K562 (cell line): ENCODE measurements at regions not wholly inside any gene's neighbourhood (a gene's known extent, or its start where the extent isn't known, plus 50 kb on each side); places are given as distances from the start of the nearest gene placed in this dataset.

Source experiments
- ARNT ChIP-seq, 2 experiments: fragments of 450-650 bp; IDR thresholded peaks; 2 replicates each; pipeline ENCODE4 v1.6.1; 2016; ENCODE audit warnings: mild to moderate bottlenecking in 1 of 2
- CEBPB ChIP-seq: fragments of 450-650 bp; IDR thresholded peaks from 2 replicates; pipeline ENCODE4 v1.6.1; 2016; ENCODE audit warnings: missing genetic modification characterization, missing compliant biosample characterization
- E2F4 ChIP-seq: sonication (generic); formaldehyde crosslinking; IDR thresholded peaks from 2 replicates; pipeline ENCODE4 v1.8.0; 2022; ENCODE audit warnings: mild to moderate bottlenecking, low read depth, missing genetic modification reagents
- IFI16 ChIP-seq: fragments of 250-450 bp; sonication (Bioruptor Pico); IDR thresholded peaks from 2 replicates; pipeline ENCODE4 v2.1.2; 2022; ENCODE audit warnings: mild to moderate bottlenecking, inconsistent platforms
- MBD2 ChIP-seq: sonication (generic); IDR thresholded peaks from 2 replicates; pipeline ENCODE4 v1.6.1; 2016; ENCODE audit warnings: low read depth, borderline replicate concordance
- NCOA1 ChIP-seq: fragments of 450-650 bp; IDR thresholded peaks from 2 replicates; pipeline ENCODE4 v1.6.1; 2016; ENCODE audit warnings: low read depth
- TCF15 ChIP-seq: fragments of 250-450 bp; sonication (Bioruptor Pico); IDR thresholded peaks from 2 replicates; pipeline ENCODE4 v1.8.0; 2022; ENCODE audit warnings: moderate library complexity, mild to moderate bottlenecking, inconsistent platforms
- ZBTB40 ChIP-seq, 2 experiments: fragments of 450-650 bp in 1 of 2; sonication (generic) in 1 of 2; formaldehyde crosslinking in 1 of 2; IDR thresholded peaks; 2 replicates each; pipeline versions ENCODE4 v1.7.1 to v1.9.0; 2016 to 2022; ENCODE audit warnings: inconsistent platforms in 1 of 2, mild to moderate bottlenecking in 1 of 2, missing genetic modification reagents in 1 of 2
- ZNF354B ChIP-seq: fragments of 250-450 bp; sonication (Bioruptor Pico); IDR thresholded peaks from 2 replicates; pipeline ENCODE4 v1.4.0; 2020
- ZNF408 ChIP-seq: fragments of 250-450 bp; sonication (Bioruptor Pico); IDR thresholded peaks from 2 replicates; pipeline ENCODE4 v1.4.0; 2020; ENCODE audit warnings: low read depth, mild to moderate bottlenecking, moderate library complexity
- ZNF445 ChIP-seq: fragments of 250-450 bp; sonication (Bioruptor Pico); IDR thresholded peaks from 2 replicates; pipeline ENCODE4 v1.4.0; 2020; ENCODE audit warnings: low read depth, mild to moderate bottlenecking, moderate library complexity

DNA sequence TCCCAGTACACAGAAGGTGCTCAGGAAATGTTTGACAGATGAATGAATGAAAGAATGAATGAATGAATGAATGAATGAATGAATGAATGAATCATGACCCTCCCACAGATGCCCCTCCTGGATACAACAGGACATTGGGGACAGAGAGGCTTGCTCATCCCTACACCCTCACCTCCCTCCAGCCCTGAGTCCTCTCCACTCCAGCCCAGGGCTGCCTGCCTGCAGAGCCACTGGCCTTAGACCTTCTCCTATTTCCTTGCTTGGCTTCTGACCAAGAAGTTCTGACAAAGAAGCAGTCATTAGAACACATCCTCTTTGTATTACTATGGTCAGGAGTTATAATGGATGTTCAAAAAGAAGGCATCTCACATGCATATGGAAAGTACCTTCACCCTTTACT, 240.7 kb upstream of the DAPK1 start (continued):
- TF ChIP-seq E2F4 (CRISPR knock-in tag), result no peak
- no peak for TF ChIP-seq MBD2
- TF ChIP-seq TCF15 (CRISPR knock-in tag), result no peak
- TF ChIP-seq ZNF445 (CRISPR knock-in tag), result no peak
- TF ChIP-seq IFI16, result no peak
- TF ChIP-seq ZNF408 (CRISPR knock-in tag), result no peak
- no peak for TF ChIP-seq ZBTB40 (IDR thresholded peaks at IDR 0.05)
- no peak for TF ChIP-seq ZBTB40 (CRISPR knock-in tag; IDR thresholded peaks at IDR 0.05)
- TF ChIP-seq ZNF354B (CRISPR knock-in tag), result no peak
- no peak for TF ChIP-seq ARNT (IDR thresholded peaks at IDR 0.05)
- no peak for TF ChIP-seq CEBPB (tag)
- no peak for TF ChIP-seq NCOA1
